GM12878 (cell line): ENCODE measurements at regions not wholly inside any gene's neighbourhood (a gene's known extent, or its start where the extent isn't known, plus 50 kb on each side); places are given as distances from the start of the nearest gene placed in this dataset.

Experiments used
- ATAC-seq: fragments of 200-7000 bp; cut with Tn5 transposase; 3 replicates; pipeline ENCODE4 v1.9.1; 2020; ENCODE audit warnings: mild to moderate bottlenecking, moderate library complexity
- BruUV-seq: library from RNA; stranded (reverse); fragments of 400-500 nt; replicated peaks from 2 replicates; lab custom pipeline; 2021; lab: Mats Ljungman, UMichigan
- CTCF ChIA-PET: fragments of 300-600 bp; sonication (Branson Sonifier 250); formaldehyde crosslinking; extraction: SDS; loops from one replicate; lab custom pipeline; 2021; ENCODE audit warnings: inconsistent platforms; lab: Yijun Ruan, JAX
- POLR2A ChIA-PET: fragments of 350-600 bp; formaldehyde crosslinking; extraction: SDS; loops from one replicate; lab custom pipeline; 2021; ENCODE audit warnings: inconsistent platforms; lab: Charles Lee
- RAD21 ChIA-PET: fragments of 300-600 bp; sonication (Branson Sonifier 250); formaldehyde crosslinking; loops from one replicate; lab custom pipeline; 2023; ENCODE audit warnings: antibody characterized with exemption; ENCODE audit not compliant: unreplicated experiment; lab: Charles Lee
- SMC1A ChIA-PET: fragments of 300-600 bp; sonication (Branson Sonifier 250); formaldehyde crosslinking; loops from one replicate; lab custom pipeline; 2023; ENCODE audit not compliant: unreplicated experiment, uncharacterized antibody; lab: Charles Lee
- DNase-seq: peaks from one replicate; pipeline ENCODE4 v3.0.0-alpha.2; 2011; ENCODE audit warnings: low read depth, low spot score
- FAIRE-seq: peaks from 3 replicates; lab custom pipeline; 2011; peaks lifted over from hg19 to GRCh38; lab: Jason Lieb, UNC
- H2AFZ ChIP-seq: 2 replicates; pipeline ENCODE4 v1.6.0; 2011; ENCODE audit warnings: low read depth, low read length, control low read depth; ENCODE audit not compliant: control insufficient read depth
- H3K27ac ChIP-seq: 2 replicates; pipeline ENCODE4 v1.5.1; 2011; ENCODE audit warnings: control low read depth; ENCODE audit not compliant: control insufficient read depth, insufficient read depth
- H3K27me3 ChIP-seq, 2 experiments: replicated peaks in 1 of 2; 2 replicates each; pipeline versions ENCODE4 v1.6.0 to v1.6.1; 2011; ENCODE audit warnings: low read length in 1 of 2; ENCODE audit not compliant: control insufficient read depth in 2 of 2, insufficient read depth in 2 of 2
- H3K36me3 ChIP-seq, 2 experiments: 2 replicates each; pipeline ENCODE4 v1.5.1; 2011; ENCODE audit warnings: low read length in 1 of 2; ENCODE audit not compliant: control insufficient read depth in 2 of 2, insufficient read depth in 2 of 2
- H3K4me1 ChIP-seq: 2 replicates; pipeline ENCODE4 v1.6.1; 2011; ENCODE audit warnings: mild to moderate bottlenecking, low read length, moderate library complexity, mixed read lengths; ENCODE audit not compliant: control insufficient read depth, insufficient read depth
- H3K4me2 ChIP-seq: 2 replicates; pipeline ENCODE4 v1.6.0; 2011; ENCODE audit warnings: control low read depth; ENCODE audit not compliant: control insufficient read depth, insufficient read depth
- H3K4me3 ChIP-seq: fragments of 200-600 bp; sonication (generic); 2 replicates; pipeline ENCODE4 v1.5.1; 2016
- H3K79me2 ChIP-seq: 2 replicates; pipeline ENCODE4 v1.6.0; 2011; ENCODE audit warnings: low read length; ENCODE audit not compliant: control insufficient read depth, insufficient read depth
- H3K9ac ChIP-seq: 2 replicates; pipeline ENCODE4 v1.8.0; 2011; ENCODE audit warnings: low read length, control low read depth, mixed read lengths; ENCODE audit not compliant: control insufficient read depth, insufficient read depth
- H3K9me3 ChIP-seq: replicated peaks from 3 replicates; pipeline ENCODE4 v1.5.1; 2011; ENCODE audit warnings: mild to moderate bottlenecking, low read length; ENCODE audit not compliant: control insufficient read depth, insufficient read depth
- H4K20me1 ChIP-seq: 2 replicates; pipeline ENCODE4 v1.6.0; 2011; ENCODE audit not compliant: control insufficient read depth, insufficient read depth
- ATF2 ChIP-seq: IDR thresholded peaks from 2 replicates; pipeline ENCODE4 v1.6.1; 2012; ENCODE audit warnings: low read length, inconsistent platforms
- CHD2 ChIP-seq: IDR thresholded peaks from 2 replicates; pipeline ENCODE4 v1.6.1; 2011; ENCODE audit warnings: low read depth, low read length, improper control_type of control experiment, borderline replicate concordance
- FOXM1 ChIP-seq: IDR thresholded peaks from 2 replicates; pipeline ENCODE4 v1.6.1; 2012; ENCODE audit warnings: low read depth, mild to moderate bottlenecking, inconsistent platforms, low read length, moderate library complexity
- IKZF1 ChIP-seq: fragments of 450-650 bp; conservative IDR thresholded peaks from 2 replicates; pipeline ENCODE4 v1.6.1; 2017; ENCODE audit warnings: antibody characterized with exemption, mild to moderate bottlenecking
- MTA3 ChIP-seq: IDR thresholded peaks from 2 replicates; pipeline ENCODE4 v1.6.1; 2012; ENCODE audit warnings: low read length, inconsistent platforms, borderline replicate concordance
- NFXL1 ChIP-seq: fragments of 450-650 bp; IDR thresholded peaks from 2 replicates; pipeline ENCODE4 v1.6.1; 2017; ENCODE audit warnings: antibody characterized with exemption, mild to moderate bottlenecking, borderline replicate concordance
- RELA ChIP-seq: fragments of 450-650 bp; IDR thresholded peaks from 2 replicates; pipeline ENCODE4 v1.8.0; 2014; ENCODE audit warnings: borderline replicate concordance; ENCODE audit not compliant: partially characterized antibody
- SKIL ChIP-seq: fragments of 450-650 bp; IDR thresholded peaks from 2 replicates; pipeline ENCODE4 v1.6.1; 2017; ENCODE audit warnings: mild to moderate bottlenecking, low read depth, inconsistent platforms; ENCODE audit not compliant: poor library complexity, severe bottlenecking
- SREBF1 ChIP-seq: IDR thresholded peaks from 2 replicates; pipeline ENCODE4 v1.6.1; 2012; ENCODE audit warnings: mild to moderate bottlenecking, low read length
- WRNIP1 ChIP-seq: IDR thresholded peaks from 2 replicates; pipeline ENCODE4 v1.6.1; 2011; ENCODE audit warnings: low read depth, low read length, improper control_type of control experiment, borderline replicate concordance
- ZNF217 ChIP-seq: fragments of 450-650 bp; IDR thresholded peaks from 2 replicates; pipeline ENCODE4 v1.6.1; 2017; ENCODE audit warnings: antibody characterized with exemption, mild to moderate bottlenecking
- WGBS: methylation state at CpG from one replicate; pipeline ENCODE4 v1.1.6; 2016; ENCODE audit warnings: low lambda C conversion rate; ENCODE audit not compliant: insufficient replicate concordance, insufficient coverage; ENCODE audit errors: missing lambda C conversion rate; 5-methylcytosine and 5-hydroxymethylcytosine counted together
- in situ Hi-C: fragments of 300-500 bp; cut with MboI; formaldehyde crosslinking; loops from 9 replicates; pipeline ENCODE4 v1.14.3; 2018; ENCODE audit warnings: mixed read lengths
- intact Hi-C: fragments of 100-400 bp; cut with micrococcal nuclease; formaldehyde crosslinking; loops from one replicate; pipeline ENCODE4 v1.14.2; 2022; ENCODE audit not compliant: unreplicated experiment

DNA sequence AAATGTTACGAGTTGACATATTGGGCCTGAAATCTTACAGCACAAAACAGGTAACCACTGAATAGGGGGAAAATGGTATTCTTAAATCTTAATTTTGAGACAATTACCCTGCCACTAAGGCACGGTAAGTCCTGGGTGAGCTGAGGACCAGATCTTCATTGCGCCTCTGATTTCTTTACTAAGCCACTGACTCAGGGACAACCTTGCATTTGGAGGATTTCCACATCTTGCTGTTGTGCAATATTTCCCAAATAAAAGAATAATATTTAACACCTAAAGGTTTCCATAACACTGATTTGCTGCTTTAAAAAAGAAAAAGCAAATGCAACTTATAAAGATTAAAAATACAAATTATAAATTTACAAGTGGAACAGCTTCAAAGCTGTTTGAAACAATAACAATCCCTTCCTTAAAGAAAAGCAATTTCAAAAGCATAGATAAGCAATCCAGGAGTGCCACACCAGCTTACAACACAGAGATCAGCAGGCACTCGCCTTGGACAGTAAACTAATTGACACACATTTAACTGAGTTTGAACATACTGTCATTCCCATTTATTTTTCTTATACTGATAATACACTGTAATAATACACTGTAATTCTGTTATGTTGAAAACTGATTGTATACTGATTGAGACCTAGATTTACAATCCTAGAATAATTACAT, 79.6 kb upstream of the DOCK9 start (continued):
- TF ChIP-seq ATF2 (no peak), MTA3 (no peak), RELA (no peak), CHD2 (no peak), FOXM1 (no peak), SREBF1 (no peak), ZNF217 (no peak)

DNA sequence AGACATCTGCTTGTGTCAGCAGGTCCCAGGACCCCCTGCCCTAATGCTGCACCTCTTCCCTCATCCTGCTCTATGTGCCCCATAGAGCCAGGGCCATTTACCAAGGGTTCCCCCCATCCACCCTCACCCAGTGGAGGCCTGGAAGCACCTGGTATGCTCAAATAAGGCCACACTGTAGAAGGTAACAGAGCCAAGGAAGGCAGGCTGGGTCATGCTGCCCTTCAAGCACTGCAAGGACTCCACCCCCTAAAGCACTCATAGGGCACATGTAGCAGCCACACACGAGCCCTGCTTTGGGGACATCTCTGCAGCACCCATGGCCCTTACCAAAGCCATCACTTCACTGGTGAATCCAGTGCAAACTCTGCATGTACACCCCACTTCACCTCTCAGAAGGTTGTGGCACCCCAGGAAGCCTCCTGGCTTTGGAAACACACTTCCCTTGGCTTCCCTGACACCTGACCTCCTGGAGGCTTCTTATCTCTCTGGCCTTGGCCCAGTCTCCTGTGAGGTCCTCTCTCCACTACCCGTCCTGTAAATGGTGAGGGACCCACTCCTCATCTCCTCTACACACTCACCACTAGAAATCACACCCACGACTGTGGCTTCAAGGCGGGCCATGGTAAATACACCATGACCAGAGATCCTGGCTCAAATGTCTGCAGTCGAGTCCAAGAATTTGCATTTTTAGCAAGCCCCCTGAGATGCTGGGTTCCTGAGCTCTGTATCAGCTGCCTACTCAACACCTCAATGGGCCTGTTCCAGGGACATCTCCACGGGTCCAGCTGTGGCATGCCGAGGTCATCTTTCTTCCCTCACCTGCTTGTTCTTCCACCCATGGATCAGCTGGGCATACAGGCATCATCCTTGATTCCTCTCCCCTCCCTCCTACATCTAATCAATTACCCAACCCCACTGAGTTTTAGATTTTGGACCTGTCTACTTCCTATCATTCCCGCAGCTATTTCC, 80.9 kb upstream of the DOCK9 start:
- no peak overlapping the region for H3K4me3 ChIP-seq
- no peaks in the 10 kb centered on the region for H3K9me3 ChIP-seq
- FAIRE-seq (no peak), DNase-seq (no peak), ATAC-seq (no peak)
- intact Hi-C loops, result no loop called here
- RAD21 ChIA-PET, result no interaction called here
- H3K36me3 ChIP-seq, result no peaks in the 10 kb centered on the region
- no peaks in the 10 kb centered on the region for H3K79me2 ChIP-seq
- POLR2A ChIA-PET, result no interaction called here
- no peaks in the 10 kb centered on the region for H3K4me1 ChIP-seq
- SMC1A ChIA-PET, result no interaction called here
- TF ChIP-seq IKZF1 (no peak), NFXL1 (no peak), WRNIP1 (no peak), SKIL (no peak)
- in situ Hi-C loops, result no loop called here
- no peaks in the 10 kb centered on the region for H4K20me1 ChIP-seq
- H3K27ac ChIP-seq, result no peak overlapping the region
- BruUV-seq, result no TSS peak
- no peaks in the 10 kb centered on the region; a peak in 1 of 4 replicates for H3K27me3 ChIP-seq
- no peak overlapping the region for H2AFZ ChIP-seq
- H3K4me2 ChIP-seq, result no peak overlapping the region
- 30% methylated on average over 8 of the region's 8 CpGs for WGBS
- CTCF ChIA-PET, result no interaction called here
- H3K9ac ChIP-seq, result no peak overlapping the region
